GM21529 (cell line): ENCODE measurements at regions not wholly inside any gene's neighbourhood (a gene's known extent, or its start where the extent isn't known, plus 50 kb on each side); places are given as distances from the start of the nearest gene placed in this dataset.

Experiments
- ATAC-seq: cut with Tn5 transposase; IDR thresholded peaks from one replicate; pipeline ENCODE4 v1.9.1; 2021; ENCODE audit not compliant: unreplicated experiment

- ATAC-seq: no peak
These were observed 88.5 kb upstream of the COL5A2 start for GRCh38 chr2:189267925-189268579.

DNA sequence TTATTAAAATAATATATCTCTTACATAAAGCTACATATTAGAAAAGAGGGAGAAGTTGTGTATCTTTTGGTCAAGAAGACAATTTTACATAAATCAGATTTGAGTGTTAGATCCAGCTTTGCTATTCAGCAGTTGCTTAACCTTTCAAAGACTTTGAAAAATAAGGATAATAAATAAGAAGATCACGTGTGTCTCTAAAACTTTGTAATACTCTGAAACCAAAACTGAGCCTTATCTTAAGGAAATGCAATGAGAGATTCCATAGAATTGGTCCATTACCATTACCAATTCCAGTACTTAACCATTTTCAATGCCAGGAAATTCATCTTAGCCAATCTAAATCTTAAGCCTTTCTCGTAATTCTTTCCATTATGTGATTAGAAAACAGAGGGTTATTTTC, 89.2 kb upstream of the COL5A2 start:
- no peak for ATAC-seq

DNA sequence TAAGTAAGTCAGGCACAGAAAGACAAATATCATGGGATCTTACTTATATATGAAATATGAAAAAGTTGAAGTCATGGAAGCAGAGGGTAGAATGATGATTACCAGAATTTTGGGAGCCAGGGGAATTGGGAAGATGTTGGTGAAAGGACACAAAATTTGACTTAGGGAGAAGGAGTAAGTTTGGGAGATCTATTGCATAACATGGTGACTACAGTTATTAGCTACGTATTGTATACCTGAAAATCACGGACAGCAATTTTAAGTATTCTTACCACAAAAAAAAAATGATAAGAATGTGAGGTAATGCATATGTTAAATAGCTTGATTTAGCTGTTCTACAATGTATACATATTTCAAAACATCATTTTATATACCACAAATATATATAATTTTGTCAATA, 94.2 kb upstream of the COL5A2 start:
- ATAC-seq: no peak

- ATAC-seq: no peak
These were observed 94.8 kb upstream of the COL5A2 start for GRCh38 chr2:189274361-189274760.

- no peak for ATAC-seq
These were observed 96.7 kb upstream of the COL5A2 start for GRCh38 chr2:189276277-189276676.

- ATAC-seq: no peak
These were observed 101.6 kb upstream of the COL5A2 start for GRCh38 chr2:189281201-189281600.

DNA sequence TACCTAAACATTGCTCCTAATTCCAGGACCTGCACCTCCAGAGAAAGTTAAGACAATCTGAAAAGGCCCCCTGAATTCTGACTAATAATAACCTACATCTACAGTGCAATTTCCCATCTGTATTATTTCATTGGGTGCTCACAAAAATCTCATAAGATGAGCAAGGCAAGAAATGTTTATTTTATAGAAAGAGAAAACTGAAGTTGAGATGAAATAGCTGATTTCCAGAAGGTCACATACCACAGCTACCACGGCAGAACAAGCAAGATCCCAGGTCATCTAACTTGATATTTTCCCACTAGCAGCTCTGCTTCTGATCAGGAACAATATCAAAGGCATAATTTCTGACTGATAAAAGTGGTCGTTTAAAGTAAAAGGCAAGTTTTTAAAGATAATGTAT, 105.8 kb upstream of the COL5A2 start:
- ATAC-seq: no peak

GRCh38 chr2:189285962-189286645, 106.5 kb upstream of the COL5A2 start:
- no peak for ATAC-seq

GRCh38 chr2:189287363-189287762, 107.8 kb upstream of the COL5A2 start:
- ATAC-seq: no peak

DNA sequence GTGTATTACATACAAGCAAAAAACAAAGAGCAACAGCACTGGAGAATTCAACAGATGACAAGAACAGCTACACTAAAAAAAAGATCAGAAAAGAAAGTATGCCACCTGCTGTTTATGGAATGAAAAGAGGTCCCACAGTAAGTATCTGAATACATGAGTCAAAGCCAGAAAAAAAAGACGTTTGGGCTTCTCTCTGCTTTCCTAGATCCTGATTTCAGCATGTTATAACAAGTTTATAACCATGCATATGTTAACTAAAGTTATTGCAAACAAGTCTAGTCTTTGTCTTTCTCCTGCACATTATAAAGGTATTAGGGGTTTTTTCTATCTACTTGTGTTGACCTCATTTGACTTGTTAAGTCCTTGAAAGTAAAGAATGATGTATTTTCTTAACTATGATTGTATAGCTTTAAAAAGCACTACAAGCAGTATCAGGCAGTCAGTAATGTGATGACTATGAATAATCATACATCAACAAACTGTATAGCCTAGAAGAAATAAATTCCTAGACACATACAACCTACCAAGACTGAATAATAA, 108.5 kb upstream of the COL5A2 start:
- peak; percentile 73 for ATAC-seq

DNA sequence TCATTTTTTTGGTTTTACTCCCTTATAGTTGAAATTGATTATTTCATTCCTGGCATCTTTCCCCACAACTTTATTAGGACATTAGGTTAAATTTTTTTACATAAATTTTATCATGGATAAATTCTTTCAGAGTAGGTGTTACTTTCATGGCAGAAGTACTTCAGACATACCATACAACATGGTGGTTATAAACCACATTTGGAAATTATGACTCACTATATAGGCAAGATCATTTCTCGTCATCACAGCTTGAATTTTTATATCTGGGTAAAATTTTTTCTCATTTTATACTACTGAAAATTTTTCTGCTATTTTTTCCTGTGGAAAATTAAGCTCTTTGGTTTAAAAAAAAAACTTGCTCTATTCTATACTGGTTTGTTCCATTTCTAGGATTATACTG, 111.9 kb upstream of the COL5A2 start:
- ATAC-seq: no peak

GRCh38 chr2:189293164-189293563, 113.6 kb upstream of the COL5A2 start:
- no peak for ATAC-seq

DNA sequence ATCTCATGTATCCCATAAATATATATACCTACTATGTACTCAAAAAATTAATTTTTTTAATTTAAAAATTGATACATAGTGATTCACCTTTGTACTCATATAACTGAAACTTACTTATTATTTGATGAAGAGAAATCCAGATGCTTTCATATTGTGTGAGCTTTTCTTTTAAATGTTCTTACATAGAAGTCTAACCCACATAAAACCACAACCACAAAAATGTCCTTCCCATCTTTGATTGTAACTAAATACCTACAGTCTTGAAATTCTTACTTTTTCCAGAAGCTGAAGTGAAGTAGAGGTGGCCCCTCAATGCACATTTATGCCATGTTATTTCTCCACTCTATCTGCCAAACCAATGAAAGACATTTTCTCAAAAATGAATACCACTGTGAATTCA, 117.9 kb upstream of the COL5A2 start:
- no peak for ATAC-seq

DNA sequence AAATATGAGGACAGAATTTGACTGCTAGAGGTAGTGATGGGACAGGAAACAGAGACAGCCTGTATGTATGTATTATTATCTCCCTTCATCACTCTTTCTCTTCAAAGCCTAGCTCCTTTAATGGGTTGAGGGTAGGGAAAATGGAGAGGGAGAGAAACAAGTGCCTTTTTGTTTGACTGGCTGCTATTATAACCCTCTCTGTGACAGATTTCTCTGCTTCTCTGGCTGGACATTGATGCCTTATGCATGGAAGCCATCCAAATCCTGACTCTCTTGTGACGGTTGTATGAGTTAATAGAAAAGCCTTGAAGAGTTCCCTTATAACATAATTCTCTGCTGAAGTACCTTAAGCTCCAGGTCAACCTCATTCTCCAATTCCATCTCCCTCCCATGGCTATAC, 118.5 kb upstream of the COL5A2 start:
- no peak for ATAC-seq

DNA sequence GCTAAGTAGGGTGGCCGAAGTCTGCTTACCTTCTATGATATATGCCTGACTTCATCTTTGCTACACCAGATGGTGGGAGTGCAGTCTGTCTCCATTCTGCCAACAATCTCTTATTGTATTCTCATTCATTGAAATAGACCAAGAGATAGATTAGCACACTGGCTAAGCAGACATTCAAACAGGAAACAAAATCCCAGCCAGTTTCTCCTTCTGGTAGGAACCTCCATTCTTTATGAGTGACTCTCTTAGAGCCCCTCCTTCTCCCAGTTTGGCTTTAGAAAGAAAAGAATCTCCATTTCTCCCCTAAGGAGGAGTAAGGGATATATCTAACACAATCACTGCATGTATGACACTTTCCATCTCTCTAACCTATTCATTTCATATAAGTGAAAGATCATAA, 118.9 kb upstream of the COL5A2 start:
- no peak for ATAC-seq

- ATAC-seq: no peak
These were observed 120.4 kb upstream of the COL5A2 start for GRCh38 chr2:189299974-189300373.

- no peak for ATAC-seq
These were observed 121.4 kb upstream of the COL5A2 start for GRCh38 chr2:189300916-189301315.

DNA sequence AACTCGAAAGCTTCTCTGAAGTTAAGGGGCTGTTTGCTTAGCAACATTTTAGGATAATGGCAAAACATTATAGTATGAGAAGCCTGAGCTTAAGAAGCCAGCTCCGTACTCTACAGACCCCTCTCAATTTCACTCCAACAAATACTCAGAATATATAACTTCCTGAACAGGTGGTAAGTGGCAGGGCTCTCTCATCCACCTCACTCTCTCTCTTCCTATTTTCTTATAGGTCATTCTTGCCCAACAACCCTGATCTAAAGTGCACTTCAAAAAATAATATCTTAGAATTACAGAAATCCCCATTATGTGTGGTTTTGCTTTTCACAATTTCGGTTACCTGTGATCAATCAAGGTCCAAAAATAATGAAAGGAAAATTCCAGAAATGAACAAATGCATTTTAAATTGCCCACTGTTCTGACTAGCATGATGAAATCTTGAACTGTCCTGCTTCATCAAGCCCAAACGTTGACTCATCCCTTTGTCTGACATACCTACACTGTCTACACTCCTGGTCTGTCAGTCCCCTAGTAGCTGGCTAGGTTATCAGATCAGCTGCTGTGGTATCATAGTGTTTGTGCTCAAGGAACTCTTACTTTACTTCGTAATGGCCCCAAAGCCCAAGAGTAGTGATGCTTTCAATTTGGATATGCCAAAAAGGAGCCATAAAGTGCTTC, 122.8 kb upstream of the COL5A2 start:
- no peak for ATAC-seq

GRCh38 chr2:189304360-189304759, 124.8 kb upstream of the COL5A2 start:
- ATAC-seq: no peak

DNA sequence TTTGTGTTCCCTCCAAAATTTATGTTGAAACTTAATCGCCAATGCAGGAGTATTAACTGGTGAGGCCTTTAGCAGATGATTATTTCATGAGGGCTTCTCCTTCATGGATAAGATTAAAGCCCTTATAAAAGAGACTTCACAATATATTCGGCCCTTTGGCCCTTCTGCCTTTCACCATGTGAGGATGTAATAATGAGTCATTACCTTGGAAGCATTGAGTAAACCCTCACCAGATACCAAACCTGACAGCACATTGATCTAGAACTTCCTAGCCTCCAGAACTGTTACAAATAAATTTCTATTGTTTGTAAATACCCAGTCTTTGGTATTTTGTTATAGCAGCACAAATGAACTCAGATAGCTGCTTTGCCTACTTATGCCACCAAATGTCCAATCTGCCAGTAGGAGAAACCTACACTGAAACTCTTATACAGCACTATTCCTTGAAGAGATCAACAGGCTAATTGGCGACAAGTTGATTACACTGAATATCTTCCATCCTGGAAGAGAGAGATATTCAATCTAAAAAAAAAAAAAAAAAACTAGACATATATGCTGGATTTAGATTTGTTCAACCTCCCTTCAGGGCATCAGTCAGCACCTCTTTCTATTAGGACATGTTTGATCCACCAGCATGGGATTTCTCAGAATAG, 125.9 kb upstream of the COL5A2 start:
- no peak for ATAC-seq

DNA sequence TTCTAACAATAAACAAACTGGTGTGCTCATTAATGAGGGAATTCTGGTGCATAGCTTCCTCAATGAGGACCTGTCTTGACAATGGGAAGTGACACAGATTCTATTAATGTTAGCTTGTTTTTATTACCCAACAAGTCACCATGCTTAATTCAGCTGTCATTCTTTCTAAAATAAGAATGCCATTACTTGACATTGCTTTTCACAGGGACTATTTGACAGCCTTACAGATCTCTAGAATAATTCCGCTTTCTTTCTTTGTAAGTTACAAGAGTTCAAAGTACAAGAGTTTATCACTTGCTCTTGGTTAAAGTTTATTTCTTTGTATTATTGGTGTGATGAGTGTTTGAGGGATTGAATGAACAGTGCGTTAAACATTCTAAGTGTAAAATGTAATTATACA, 127.0 kb upstream of the COL5A2 start:
- no peak for ATAC-seq
